ENCODE measurements at regions not wholly inside any gene's neighbourhood (a gene's known extent, or its start where the extent isn't known, plus 50 kb on each side); places are given as distances from the start of the nearest gene placed in this dataset.
"Not testable (repeated sequence)": the region's sequence is repeated elsewhere in the genome, so short reads cannot be mapped to it uniquely, and the experiment has no call there.

GRCh38 chr1:176396604-176397395 lies 66.2 kb upstream of the PAPPA2 start:
- DNase-seq = not testable (repeated sequence)

- no peak for DNase-seq
These were observed 71.4 kb upstream of the PAPPA2 start for GRCh38 chr1:176391621-176392020.

- no peak for DNase-seq
These were observed 78.1 kb upstream of the PAPPA2 start for GRCh38 chr1:176384841-176385240.

GRCh38 chr1:176382163-176382562 lies 80.8 kb upstream of the PAPPA2 start:
- DNase-seq = no peak

- DNase-seq = no peak
These were observed 83.2 kb upstream of the PAPPA2 start for GRCh38 chr1:176379626-176380339.

- DNase-seq = peak; percentile 82
These were observed 87.9 kb upstream of the PAPPA2 start for GRCh38 chr1:176374967-176375569.

- DNase-seq = no peak
These were observed 98.6 kb upstream of the PAPPA2 start for GRCh38 chr1:176364236-176364905.

GRCh38 chr1:176349135-176349715 lies 113.8 kb upstream of the PAPPA2 start:
- DNase-seq = not testable (repeated sequence)

- DNase-seq = no peak
These were observed 121.3 kb upstream of the PAPPA2 start for GRCh38 chr1:176341656-176342055.

- DNase-seq = no peak
These were observed 124.1 kb upstream of the PAPPA2 start for GRCh38 chr1:176338877-176339276.

- no peak for DNase-seq
These were observed 123.7 kb upstream of the COP1 start for GRCh38 chr1:176330782-176331181.

GRCh38 chr1:176325664-176326063 lies 118.6 kb upstream of the COP1 start:
- DNase-seq = no peak

GRCh38 chr1:176323472-176323871 lies 116.4 kb upstream of the COP1 start:
- DNase-seq = no peak

- no peak for DNase-seq
These were observed 108.6 kb upstream of the COP1 start for GRCh38 chr1:176315519-176316220.

- DNase-seq = not testable (repeated sequence)
These were observed 89.5 kb upstream of the COP1 start for GRCh38 chr1:176296602-176297001.

GRCh38 chr1:176285996-176286395 lies 78.9 kb upstream of the COP1 start:
- DNase-seq = no peak

GRCh38 chr1:176271572-176271971 lies 64.5 kb upstream of the COP1 start:
- DNase-seq = no peak
